GM19372 (cell line): ENCODE measurements at regions not wholly inside any gene's neighbourhood (a gene's known extent, or its start where the extent isn't known, plus 50 kb on each side); places are given as distances from the start of the nearest gene placed in this dataset.

Experiments used
- ATAC-seq: cut with Tn5 transposase; IDR thresholded peaks from one replicate; pipeline ENCODE4 v1.9.1; 2021; ENCODE audit warnings: mild to moderate bottlenecking, low read depth, moderate library complexity; ENCODE audit not compliant: unreplicated experiment

GRCh38 chr20:22020201-22020600 lies 314.7 kb downstream of the PAX1 start:
- no peak for ATAC-seq

GRCh38 chr20:22008456-22008855 lies 303.0 kb downstream of the PAX1 start:
- no peak for ATAC-seq

- no peak for ATAC-seq
Measured at GRCh38 chr20:22006306-22006705, 300.8 kb downstream of the PAX1 start.

- ATAC-seq: no peak
Measured at GRCh38 chr20:22005535-22005934, 300.1 kb downstream of the PAX1 start.

GRCh38 chr20:22004946-22005345 lies 299.5 kb downstream of the PAX1 start:
- ATAC-seq: no peak

- no peak for ATAC-seq
Measured at GRCh38 chr20:22003680-22004079, 298.2 kb downstream of the PAX1 start.

GRCh38 chr20:22001886-22002285 lies 296.4 kb downstream of the PAX1 start:
- no peak for ATAC-seq

- ATAC-seq: no peak
Measured at GRCh38 chr20:21995461-21995860, 290.0 kb downstream of the PAX1 start.

- ATAC-seq: no peak
Measured at GRCh38 chr20:21994203-21994602, 288.7 kb downstream of the PAX1 start.

GRCh38 chr20:21982559-21982958 lies 277.1 kb downstream of the PAX1 start:
- ATAC-seq: no peak

GRCh38 chr20:21981597-21982344 lies 276.3 kb downstream of the PAX1 start:
- ATAC-seq: no peak

- ATAC-seq: no peak
Measured at GRCh38 chr20:21981179-21981578, 275.7 kb downstream of the PAX1 start.

- no peak for ATAC-seq
Measured at GRCh38 chr20:21971436-21971835, 266.0 kb downstream of the PAX1 start.

- no peak for ATAC-seq
Measured at GRCh38 chr20:21968486-21968885, 263.0 kb downstream of the PAX1 start.

GRCh38 chr20:21967481-21967880 lies 262.0 kb downstream of the PAX1 start:
- no peak for ATAC-seq

GRCh38 chr20:21956591-21956990 lies 251.1 kb downstream of the PAX1 start:
- no peak for ATAC-seq

GRCh38 chr20:21947406-21947805 lies 241.9 kb downstream of the PAX1 start:
- no peak for ATAC-seq

GRCh38 chr20:21944227-21944626 lies 238.8 kb downstream of the PAX1 start:
- no peak for ATAC-seq

GRCh38 chr20:21941941-21942805 lies 236.7 kb downstream of the PAX1 start:
- no peak for ATAC-seq

GRCh38 chr20:21936720-21937380 lies 231.4 kb downstream of the PAX1 start:
- ATAC-seq: no peak

GRCh38 chr20:21936261-21936660 lies 230.8 kb downstream of the PAX1 start:
- no peak for ATAC-seq
